H9 (cell line): ENCODE measurements at regions not wholly inside any gene's neighbourhood (a gene's known extent, or its start where the extent isn't known, plus 50 kb on each side); places are given as distances from the start of the nearest gene placed in this dataset.

Experiments
- DNase-seq: peaks from one replicate; pipeline ENCODE4 v3.0.0-alpha.2; 2017
- H2AFZ ChIP-seq: one replicate; pipeline ENCODE4 v1.6.1; 2013; ENCODE audit warnings: mild to moderate bottlenecking, low read length, control low read depth, moderate library complexity
- H2AK5ac ChIP-seq: 2 replicates; pipeline ENCODE4 v1.6.1; 2013; ENCODE audit warnings: low read length, control low read depth, mixed read lengths; ENCODE audit not compliant: insufficient read length
- H2BK120ac ChIP-seq: one replicate; pipeline ENCODE4 v1.6.1; 2013; ENCODE audit warnings: low read depth, mild to moderate bottlenecking, low read length, control low read depth, inconsistent platforms; ENCODE audit not compliant: poor library complexity, severe bottlenecking
- H2BK12ac ChIP-seq: 2 replicates; pipeline ENCODE4 v1.6.1; 2013; ENCODE audit warnings: low read length, control low read depth, mixed read lengths, low read depth; ENCODE audit not compliant: insufficient read length
- H2BK15ac ChIP-seq: 2 replicates; pipeline ENCODE4 v1.6.1; 2013; ENCODE audit warnings: low read depth, low read length, control low read depth
- H2BK20ac ChIP-seq: one replicate; pipeline ENCODE4 v1.6.1; 2013; ENCODE audit warnings: low read depth, mild to moderate bottlenecking, low read length, control low read depth, inconsistent platforms; ENCODE audit not compliant: poor library complexity, severe bottlenecking
- H2BK5ac ChIP-seq: 2 replicates; pipeline ENCODE4 v1.6.1; 2013; ENCODE audit warnings: low read length, control low read depth, mixed read lengths; ENCODE audit not compliant: insufficient read length
- H3K14ac ChIP-seq: 2 replicates; pipeline ENCODE4 v1.6.1; 2013; ENCODE audit warnings: low read length, control low read depth; ENCODE audit not compliant: insufficient read depth
- H3K18ac ChIP-seq: 2 replicates; pipeline ENCODE4 v1.6.1; 2013; ENCODE audit warnings: low read depth, mild to moderate bottlenecking, mixed read lengths, low read length, control low read depth; ENCODE audit not compliant: insufficient read length
- H3K23ac ChIP-seq: 2 replicates; pipeline ENCODE4 v1.6.1; 2013; ENCODE audit warnings: low read length, control low read depth, mixed read lengths, low read depth; ENCODE audit not compliant: insufficient read length
- H3K23me2 ChIP-seq: 2 replicates; pipeline ENCODE4 v1.6.1; 2013; ENCODE audit warnings: low read depth, mild to moderate bottlenecking, mixed read lengths, low read length, control low read depth; ENCODE audit not compliant: insufficient read length, poor library complexity, severe bottlenecking
- H3K27ac ChIP-seq: 2 replicates; pipeline ENCODE4 v1.5.1; 2013; ENCODE audit warnings: low read length, control low read depth, mixed read lengths, low read depth; ENCODE audit not compliant: insufficient read length
- H3K27me3 ChIP-seq: 2 replicates; pipeline ENCODE4 v1.6.1; 2013; ENCODE audit warnings: low read length, control low read depth, inconsistent platforms; ENCODE audit not compliant: insufficient read depth
- H3K4ac ChIP-seq: 2 replicates; pipeline ENCODE4 v1.6.1; 2013; ENCODE audit warnings: low read depth, mild to moderate bottlenecking, control low read depth, inconsistent platforms, low read length, moderate library complexity
- H3K4me1 ChIP-seq: 2 replicates; pipeline ENCODE4 v1.6.1; 2013; ENCODE audit warnings: low read length, control low read depth, inconsistent platforms; ENCODE audit not compliant: insufficient read depth
- H3K4me2 ChIP-seq: 2 replicates; pipeline ENCODE4 v1.6.1; 2013; ENCODE audit warnings: low read length, control low read depth, mixed read lengths; ENCODE audit not compliant: insufficient read length, insufficient read depth
- H3K56ac ChIP-seq: 2 replicates; pipeline ENCODE4 v1.6.1; 2013; ENCODE audit warnings: low read depth, mild to moderate bottlenecking, mixed read lengths, low read length, control low read depth; ENCODE audit not compliant: insufficient read length
- H3K79me1 ChIP-seq: 2 replicates; pipeline ENCODE4 v1.6.1; 2013; ENCODE audit warnings: low read depth, mild to moderate bottlenecking, moderate library complexity, low read length, control low read depth, inconsistent platforms; ENCODE audit not compliant: insufficient read depth, poor library complexity, severe bottlenecking
- H3K79me2 ChIP-seq: 2 replicates; pipeline ENCODE4 v1.6.1; 2013; ENCODE audit warnings: low read length, control low read depth, inconsistent platforms; ENCODE audit not compliant: insufficient read depth
- H3K9ac ChIP-seq: 2 replicates; pipeline ENCODE4 v1.6.1; 2013; ENCODE audit warnings: low read length, control low read depth, mixed read lengths; ENCODE audit not compliant: insufficient read length; ENCODE audit errors: extremely low read depth
- H3K9me3 ChIP-seq: one replicate; pipeline ENCODE4 v1.6.1; 2013; ENCODE audit warnings: low read depth, low read length, inconsistent platforms; ENCODE audit not compliant: control insufficient read depth
- H3T11ph ChIP-seq: one replicate; pipeline ENCODE4 v1.6.1; 2013; ENCODE audit warnings: mild to moderate bottlenecking, low read length, control low read depth, inconsistent platforms
- H4K20me1 ChIP-seq: one replicate; pipeline ENCODE4 v1.6.1; 2013; ENCODE audit not compliant: control insufficient read depth, insufficient read length, insufficient read depth
- H4K5ac ChIP-seq: 2 replicates; pipeline ENCODE4 v1.6.1; 2013; ENCODE audit warnings: low read depth, mild to moderate bottlenecking, mixed read lengths, low read length, control low read depth; ENCODE audit not compliant: insufficient read length
- H4K8ac ChIP-seq: replicated peaks from 2 replicates; pipeline ENCODE4 v1.6.1; 2013; ENCODE audit warnings: low read length, control low read depth, mixed read lengths, low read depth; ENCODE audit not compliant: insufficient read length
- H4K91ac ChIP-seq: 2 replicates; pipeline ENCODE4 v1.6.1; 2013; ENCODE audit warnings: low read depth, mild to moderate bottlenecking, moderate library complexity, mixed read lengths, low read length, control low read depth; ENCODE audit not compliant: insufficient read length
- H3K27ac Mint-ChIP-seq, 3 experiments: 2 replicates in 2 of 3; 3 replicates in 1 of 3; pipeline ENCODE4 v1.8.0; 2020 to 2021; ENCODE audit warnings: mixed read lengths in 3 of 3, mild to moderate bottlenecking in 1 of 3, moderate library complexity in 1 of 3
- H3K27me3 Mint-ChIP-seq: 2 replicates; pipeline ENCODE4 v1.8.0; 2021; ENCODE audit warnings: low read depth, mild to moderate bottlenecking, moderate library complexity, mixed read lengths
- H3K36me3 Mint-ChIP-seq, 3 experiments: 2 replicates in 2 of 3; 3 replicates in 1 of 3; pipeline ENCODE4 v1.8.0; 2020 to 2021; ENCODE audit warnings: low read depth in 3 of 3, mixed read lengths in 3 of 3; ENCODE audit not compliant: insufficient read depth in 1 of 3
- H3K4me1 Mint-ChIP-seq, 2 experiments: 2 replicates each; pipeline ENCODE4 v1.8.0; 2020; ENCODE audit warnings: mixed read lengths in 2 of 2
- H3K4me3 Mint-ChIP-seq, 2 experiments: 2 replicates in 1 of 2; 3 replicates in 1 of 2; pipeline ENCODE4 v1.8.0; 2020 to 2021; ENCODE audit warnings: mild to moderate bottlenecking in 2 of 2, mixed read lengths in 2 of 2, moderate library complexity in 1 of 2
- H3K9me3 Mint-ChIP-seq, 2 experiments: 2 replicates in 1 of 2; 3 replicates in 1 of 2; pipeline ENCODE4 v1.8.0; 2020; ENCODE audit warnings: mild to moderate bottlenecking in 2 of 2, mixed read lengths in 2 of 2, moderate library complexity in 1 of 2
- CTCF ChIP-seq: fragments of 200-600 bp; sonication (generic); conservative IDR thresholded peaks from 3 replicates; pipeline ENCODE4 v1.8.0; 2021; ENCODE audit warnings: antibody characterized with exemption, mild to moderate bottlenecking
- WGBS: extraction: QIAGEN DNeasy Blood & Tissue Kit; methylation state at CpG from one replicate; pipeline ENCODE4 v1.1.7; 2013; ENCODE audit warnings: missing lambda C conversion rate, low lambda C conversion rate, mixed read lengths; ENCODE audit not compliant: insufficient read length; ENCODE audit errors: extremely low coverage; 5-methylcytosine and 5-hydroxymethylcytosine counted together

GRCh38 chr3:88362428-88362827 is 212.7 kb downstream of the C3orf38 start:
- H3K4me3 Mint-ChIP-seq: no peak overlapping the region
- WGBS: no CpG with 5 or more reads among the region's 3 CpGs
- Histone ChIP-seq H3K79me2 (no peaks in the 10 kb centered on the region), H4K5ac (no peak overlapping the region), H2BK120ac (no peak overlapping the region), H2BK5ac (no peak overlapping the region), H4K91ac (no peak overlapping the region), H3K79me1 (no peaks in the 10 kb centered on the region), H2BK15ac (no peak overlapping the region), H3T11ph (no peak overlapping the region), H2AFZ (no peak overlapping the region), H3K23me2 (no peaks in the 10 kb centered on the region), H4K8ac (no peak overlapping the region), H3K27ac (no peak overlapping the region), H2AK5ac (no peak overlapping the region), H3K4ac (no peak overlapping the region), H3K23ac (no peak overlapping the region), H3K18ac (no peak overlapping the region), H3K9me3 (no peaks in the 10 kb centered on the region), H3K4me1 (no peaks in the 10 kb centered on the region), H3K56ac (no peak overlapping the region), H3K14ac (no peak overlapping the region), H3K27me3 (no peaks in the 10 kb centered on the region), H3K4me2 (no peak overlapping the region), H2BK20ac (no peak overlapping the region), H3K9ac (no peak overlapping the region), H2BK12ac (no peak overlapping the region), H4K20me1 (no peaks in the 10 kb centered on the region)
- no peak overlapping the region for H3K27ac Mint-ChIP-seq
- no peak for TF ChIP-seq CTCF
- peaks cover 6 to 12% of the 10 kb centered on the region in 2 experiments; a peak in 3 of 5 replicates for H3K9me3 Mint-ChIP-seq
- no peaks in the 10 kb centered on the region for H3K4me1 Mint-ChIP-seq
- peaks cover 0 to 21% (median 0%) of the 10 kb centered on the region in 3 experiments; a peak in 4 of 7 replicates for H3K36me3 Mint-ChIP-seq
- peaks cover 1% of the 10 kb centered on the region; the same call in 1 of the 2 replicates for H3K27me3 Mint-ChIP-seq
- no peak for DNase-seq
